Testis (tissue), 2 donors: ENCODE measurements at regions not wholly inside any gene's neighbourhood (a gene's known extent, or its start where the extent isn't known, plus 50 kb on each side); places are given as distances from the start of the nearest gene placed in this dataset.
"Not testable (repeated sequence)": the region's sequence is repeated elsewhere in the genome, so short reads cannot be mapped to it uniquely, and the experiment has no call there.

ENCODE experiments used
- DNase-seq: peaks from one replicate; pipeline ENCODE4 v3.0.0-alpha.2; 2019
- H3K27ac ChIP-seq, 2 donors: fragments of 200-600 bp; sonication (generic); one replicate each; pipeline ENCODE4 v1.5.1; 2019
- H3K27me3 ChIP-seq: fragments of 200-600 bp; sonication (generic); one replicate; pipeline ENCODE4 v1.5.1; 2019
- H3K36me3 ChIP-seq: fragments of 200-600 bp; sonication (generic); one replicate; pipeline ENCODE4 v1.5.1; 2017; ENCODE audit warnings: low read depth; ENCODE audit errors: missing control alignments
- H3K4me1 ChIP-seq: fragments of 200-600 bp; sonication (generic); one replicate; pipeline ENCODE4 v1.5.1; 2019
- H3K4me3 ChIP-seq, 2 donors: fragments of 200-600 bp; sonication (generic); one replicate each; pipeline ENCODE4 v1.5.1; 2017 to 2019
- H3K9me3 ChIP-seq: fragments of 200-600 bp; sonication (generic); one replicate; pipeline ENCODE4 v1.5.1; 2017
- CTCF ChIP-seq, 3 experiments: fragments of 450-650 bp in 2 of 3; fragments of 200-600 bp in 1 of 3; sonication (generic) in 1 of 3; IDR thresholded peaks; one replicate each; pipeline ENCODE4 v1.5.1; 2016 to 2019; ENCODE audit warnings: antibody characterized with exemption in 3 of 3, mild to moderate bottlenecking in 2 of 3, moderate library complexity in 1 of 3
- POLR2A ChIP-seq: fragments of 450-650 bp; IDR thresholded peaks from one replicate; pipeline ENCODE4 v1.6.1; 2017; ENCODE audit warnings: antibody characterized with exemption, mild to moderate bottlenecking, moderate library complexity
- WGBS, 2 donors: methylation state at CpG; one replicate each; pipeline ENCODE4 v1.1.5; 2018; 5-methylcytosine and 5-hydroxymethylcytosine counted together
- intact Hi-C: fragments of 100-400 bp; cut with DNase I; formaldehyde crosslinking; loops from one replicate; pipeline ENCODE4 v1.15.1; 2023; ENCODE audit warnings: low total_unique reads

- intact Hi-C loops = no loop called here
- no peaks in the 10 kb centered on the region for H3K36me3 ChIP-seq
- H3K4me3 ChIP-seq = no peak overlapping the region
- H3K27ac ChIP-seq = no peak overlapping the region
- no peak for DNase-seq
- no peaks in the 10 kb centered on the region for H3K27me3 ChIP-seq
- H3K9me3 ChIP-seq = no peaks in the 10 kb centered on the region
- 64 to 78% methylated on average over 6 of the region's 6 CpGs for WGBS, 2 donors
- TF ChIP-seq CTCF (IDR thresholded peaks at IDR 0.05) = no peak
- no peak for TF ChIP-seq POLR2A
- no peaks in the 10 kb centered on the region for H3K4me1 ChIP-seq
Observed at GRCh38 chr15:69762373-69763148, 309.9 kb downstream of the RPLP1 start.

GRCh38 chr15:69763831-69764230 is 311.2 kb downstream of the RPLP1 start:
- Histone ChIP-seq H3K4me3 (no peak overlapping the region), H3K36me3 (no peaks in the 10 kb centered on the region), H3K9me3 (no peaks in the 10 kb centered on the region), H3K27ac (no peak overlapping the region), H3K27me3 (no peaks in the 10 kb centered on the region), H3K4me1 (no peaks in the 10 kb centered on the region)
- TF ChIP-seq POLR2A (no peak), CTCF (IDR thresholded peaks at IDR 0.05) (no peak)
- intact Hi-C loops = no loop called here
- 75% methylated on average over 3 of the region's 3 CpGs for WGBS, 2 donors
- no peak for DNase-seq

GRCh38 chr15:69766156-69766555 is 313.5 kb downstream of the RPLP1 start:
- TF ChIP-seq POLR2A (no peak), CTCF (IDR thresholded peaks at IDR 0.05) (no peak)
- Histone ChIP-seq H3K27me3 (no peaks in the 10 kb centered on the region), H3K4me1 (no peaks in the 10 kb centered on the region), H3K27ac (no peak overlapping the region), H3K36me3 (no peaks in the 10 kb centered on the region), H3K9me3 (no peaks in the 10 kb centered on the region), H3K4me3 (no peak overlapping the region)
- intact Hi-C loops = no loop called here
- no peak for DNase-seq

- Histone ChIP-seq H3K4me1 (no peaks in the 10 kb centered on the region), H3K9me3 (no peaks in the 10 kb centered on the region), H3K27ac (no peak overlapping the region), H3K36me3 (no peaks in the 10 kb centered on the region), H3K27me3 (no peaks in the 10 kb centered on the region), H3K4me3 (no peak overlapping the region)
- intact Hi-C loops = no loop called here
- DNase-seq = no peak
- 83 to 90% methylated on average over 4 of the region's 4 CpGs for WGBS, 2 donors
- TF ChIP-seq POLR2A = no peak
- TF ChIP-seq CTCF (IDR thresholded peaks at IDR 0.05) = no peak
Observed at GRCh38 chr15:69767191-69767590, 314.6 kb downstream of the RPLP1 start.

- H3K9me3 ChIP-seq, H3K36me3 ChIP-seq, H3K27me3 ChIP-seq, H3K27ac ChIP-seq, intact Hi-C loops, H3K4me1 ChIP-seq, DNase-seq, H3K4me3 ChIP-seq: not testable (repeated sequence)
- WGBS, 2 donors = 73 to 90% methylated on average over 5 to 6 of the region's 6 CpGs
Observed at GRCh38 chr15:69769336-69769735, 316.7 kb downstream of the RPLP1 start.

GRCh38 chr15:69774258-69774657 is 321.6 kb downstream of the RPLP1 start:
- H3K9me3 ChIP-seq, intact Hi-C loops, H3K4me3 ChIP-seq, H3K27ac ChIP-seq, H3K4me1 ChIP-seq, DNase-seq, H3K27me3 ChIP-seq, H3K36me3 ChIP-seq: not testable (repeated sequence)
- WGBS, 2 donors = 91% methylated on average over 3 of the region's 3 CpGs

- 96 to 97% methylated on average over 2 of the region's 2 CpGs for WGBS, 2 donors
- H3K27ac ChIP-seq, H3K36me3 ChIP-seq, DNase-seq, intact Hi-C loops, H3K4me1 ChIP-seq, H3K27me3 ChIP-seq, H3K4me3 ChIP-seq, H3K9me3 ChIP-seq: not testable (repeated sequence)
Observed at GRCh38 chr15:69774711-69775110, 322.1 kb downstream of the RPLP1 start.
